Thyroid gland (tissue), 4 donors: ENCODE measurements at regions not wholly inside any gene's neighbourhood (a gene's known extent, or its start where the extent isn't known, plus 50 kb on each side); places are given as distances from the start of the nearest gene placed in this dataset.
"Not testable (repeated sequence)": the region's sequence is repeated elsewhere in the genome, so short reads cannot be mapped to it uniquely, and the experiment has no call there.

Experiments
- DNase-seq, 2 donors: peaks; one replicate each; pipeline ENCODE4 v3.0.0-alpha.2; 2019
- H3K27ac ChIP-seq, 3 donors: fragments of 200-600 bp; sonication (generic); 1 replicate in 2 of 3; 2 replicates in 1 of 3; pipeline ENCODE4 v1.5.1; 2016 to 2019; ENCODE audit warnings: mild to moderate bottlenecking in 1 of 3, moderate library complexity in 1 of 3
- H3K27me3 ChIP-seq: fragments of 200-600 bp; sonication (generic); one replicate; pipeline ENCODE4 v1.5.1; 2019
- H3K36me3 ChIP-seq, 2 donors: fragments of 200-600 bp; sonication (generic); one replicate each; pipeline ENCODE4 v1.5.1; 2016 to 2019
- H3K4me1 ChIP-seq, 2 donors: fragments of 200-600 bp; sonication (generic); one replicate each; pipeline ENCODE4 v1.5.1; 2017 to 2019
- H3K4me3 ChIP-seq, 3 donors: fragments of 200-600 bp; sonication (generic); replicated peaks in 1 of 3; 1 replicate in 2 of 3; 2 replicates in 1 of 3; pipeline ENCODE4 v1.5.1; 2016; ENCODE audit warnings: mild to moderate bottlenecking in 1 of 3
- H3K9me3 ChIP-seq: fragments of 200-600 bp; sonication (generic); one replicate; pipeline ENCODE4 v1.5.1; 2017
- CTCF ChIP-seq, 6 experiments: fragments of 200-600 bp in 3 of 6; fragments of 450-650 bp in 3 of 6; sonication (generic) in 3 of 6; IDR thresholded peaks; one replicate each; pipeline ENCODE4 v1.5.1; 2016 to 2019; ENCODE audit warnings: antibody characterized with exemption in 6 of 6, mild to moderate bottlenecking in 2 of 6, inconsistent platforms in 1 of 6, moderate library complexity in 1 of 6
- POLR2A ChIP-seq, 2 donors: fragments of 450-650 bp; IDR thresholded peaks; one replicate each; pipeline ENCODE4 v1.6.1; 2017; ENCODE audit warnings: antibody characterized with exemption in 2 of 2, mild to moderate bottlenecking in 2 of 2, moderate library complexity in 1 of 2
- WGBS, 2 donors: methylation state at CpG; one replicate each; pipeline ENCODE4 v1.1.5; 2017; 5-methylcytosine and 5-hydroxymethylcytosine counted together
- intact Hi-C: fragments of 100-400 bp; cut with DNase I; formaldehyde crosslinking; loops from one replicate; pipeline ENCODE4 v1.15.1; 2023

- Histone ChIP-seq H3K36me3 (no peaks in the 10 kb centered on the region), H3K4me1 (no peaks in the 10 kb centered on the region), H3K4me3 (no peak overlapping the region), H3K9me3 (no peaks in the 10 kb centered on the region), H3K27ac (no peak overlapping the region), H3K27me3 (no peaks in the 10 kb centered on the region)
- DNase-seq: no peak
- 50% methylated on average over 2 to 3 of the region's 3 CpGs for WGBS, 2 donors
- TF ChIP-seq CTCF (IDR thresholded peaks at IDR 0.05): no peak
- no peak for TF ChIP-seq POLR2A (IDR thresholded peaks at IDR 0.05)
- intact Hi-C loops: no loop called here
These were observed 166.9 kb downstream of the DEFB131A start for GRCh38 chr4:9611101-9611500.

- H3K36me3 ChIP-seq, DNase-seq, intact Hi-C loops, H3K4me3 ChIP-seq, H3K9me3 ChIP-seq, H3K27me3 ChIP-seq, H3K27ac ChIP-seq, H3K4me1 ChIP-seq: not testable (repeated sequence)
- 87% methylated on average over 3 of the region's 3 CpGs for WGBS, 2 donors
These were observed 145.0 kb upstream of the DRD5 start for GRCh38 chr4:9636411-9636810.

GRCh38 chr4:9659678-9660077 is 121.8 kb upstream of the DRD5 start:
- H3K27me3 ChIP-seq, H3K36me3 ChIP-seq, H3K4me3 ChIP-seq, H3K27ac ChIP-seq, intact Hi-C loops, H3K4me1 ChIP-seq, H3K9me3 ChIP-seq: not testable (repeated sequence)
- peak in 5 of 6 experiments; percentile 45 to 73 (median 55) for TF ChIP-seq CTCF (IDR thresholded peaks at IDR 0.05)
- WGBS, 2 donors: 12 to 20% methylated on average over 14 of the region's 14 CpGs
- DNase-seq: peak; percentile 27 to 47

GRCh38 chr4:9660955-9661354 is 120.5 kb upstream of the DRD5 start:
- DNase-seq: peak in 1 of 2 donors; percentile 2
- 21 to 24% methylated on average over 4 of the region's 4 CpGs for WGBS, 2 donors
- H3K9me3 ChIP-seq, H3K4me1 ChIP-seq, H3K27ac ChIP-seq, H3K4me3 ChIP-seq, H3K27me3 ChIP-seq, H3K36me3 ChIP-seq, intact Hi-C loops: not testable (repeated sequence)

- H3K4me3 ChIP-seq, H3K36me3 ChIP-seq, H3K9me3 ChIP-seq, intact Hi-C loops, H3K4me1 ChIP-seq, H3K27me3 ChIP-seq: not testable (repeated sequence)
- H3K27ac ChIP-seq: peak overlapping the region in 1 of 3 donors; percentile 24
- 10 to 18% methylated on average over 6 to 7 of the region's 11 CpGs for WGBS, 2 donors
- peak; percentile 69 to 78 for DNase-seq
These were observed 110.7 kb upstream of the DRD5 start for GRCh38 chr4:9670725-9671124.

GRCh38 chr4:9677357-9677756 is 104.1 kb upstream of the DRD5 start:
- H3K27me3 ChIP-seq, H3K4me3 ChIP-seq, H3K27ac ChIP-seq, H3K4me1 ChIP-seq, H3K36me3 ChIP-seq, intact Hi-C loops, DNase-seq, H3K9me3 ChIP-seq: not testable (repeated sequence)
- WGBS, 2 donors: 86 to 95% methylated on average over 10 of the region's 10 CpGs

- no peak for DNase-seq
These were observed 101.5 kb upstream of the DRD5 start for GRCh38 chr4:9679704-9680478.

GRCh38 chr4:9683174-9683573 is 98.3 kb upstream of the DRD5 start:
- H3K27ac ChIP-seq, H3K27me3 ChIP-seq, DNase-seq, H3K36me3 ChIP-seq, H3K4me1 ChIP-seq, H3K9me3 ChIP-seq, H3K4me3 ChIP-seq, intact Hi-C loops: not testable (repeated sequence)
- WGBS, 2 donors: 92 to 94% methylated on average over 5 of the region's 5 CpGs

More at GRCh38 chr4:9679704-9680478, 101.5 kb upstream of the DRD5 start:
- Histone ChIP-seq H3K27ac (no peak overlapping the region), H3K4me1 (peaks cover 0 to 6% of the 10 kb centered on the region in 2 donors), H3K36me3 (no peaks in the 10 kb centered on the region), H3K27me3 (no peaks in the 10 kb centered on the region), H3K9me3 (no peaks in the 10 kb centered on the region), H3K4me3 (no peak overlapping the region)
- no peak for TF ChIP-seq POLR2A (IDR thresholded peaks at IDR 0.05)
- no peak for TF ChIP-seq CTCF (IDR thresholded peaks at IDR 0.05)
- intact Hi-C loops: no loop called here
- 84 to 91% methylated on average over 9 to 15 of the region's 30 CpGs for WGBS, 2 donors

- H3K36me3 ChIP-seq, intact Hi-C loops, H3K27me3 ChIP-seq, H3K4me1 ChIP-seq, H3K4me3 ChIP-seq, H3K27ac ChIP-seq, H3K9me3 ChIP-seq: not testable (repeated sequence)
- 29 to 31% methylated on average over 5 of the region's 5 CpGs for WGBS, 2 donors
- peak; percentile 38 to 60 for DNase-seq
These were observed 96.4 kb upstream of the DRD5 start for GRCh38 chr4:9685016-9685415.
